GM23248 (cell line): ENCODE measurements at regions not wholly inside any gene's neighbourhood (a gene's known extent, or its start where the extent isn't known, plus 50 kb on each side); places are given as distances from the start of the nearest gene placed in this dataset.
"Not testable (repeated sequence)": the region's sequence is repeated elsewhere in the genome, so short reads cannot be mapped to it uniquely, and the experiment has no call there.

Experiments
- DNase-seq: peaks from one replicate; pipeline ENCODE4 v3.0.0-alpha.2; 2015
- H2AFZ ChIP-seq: fragments of 200-600 bp; sonication (generic); 2 replicates; pipeline ENCODE4 v1.6.1; 2016; ENCODE audit warnings: antibody characterized with exemption
- H3F3A ChIP-seq: fragments of 200-600 bp; sonication (generic); 2 replicates; pipeline ENCODE4 v1.6.1; 2016; ENCODE audit warnings: mild to moderate bottlenecking, antibody characterized with exemption, mixed run types; ENCODE audit not compliant: insufficient read depth
- H3K27ac ChIP-seq: fragments of 200-600 bp; sonication (generic); 2 replicates; pipeline ENCODE4 v1.5.1; 2016; ENCODE audit warnings: mild to moderate bottlenecking
- H3K27me3 ChIP-seq: fragments of 200-600 bp; sonication (generic); replicated peaks from 2 replicates; pipeline ENCODE4 v1.6.1; 2016; ENCODE audit warnings: mild to moderate bottlenecking; ENCODE audit not compliant: insufficient read depth
- H3K36me3 ChIP-seq: fragments of 200-600 bp; sonication (generic); 2 replicates; pipeline ENCODE4 v1.6.1; 2016; ENCODE audit warnings: low read depth, mild to moderate bottlenecking
- H3K4me1 ChIP-seq: fragments of 200-600 bp; sonication (generic); 2 replicates; pipeline ENCODE4 v1.6.1; 2016; ENCODE audit warnings: mild to moderate bottlenecking; ENCODE audit not compliant: insufficient read depth
- H3K4me2 ChIP-seq: fragments of 200-600 bp; sonication (generic); one replicate; pipeline ENCODE4 v1.6.1; 2016; ENCODE audit warnings: mild to moderate bottlenecking; ENCODE audit not compliant: unreplicated experiment
- H3K4me3 ChIP-seq: fragments of 200-600 bp; sonication (generic); 2 replicates; pipeline ENCODE4 v1.5.1; 2016; ENCODE audit warnings: mild to moderate bottlenecking
- H3K79me2 ChIP-seq: fragments of 200-600 bp; sonication (generic); 2 replicates; pipeline ENCODE4 v1.6.1; 2016; ENCODE audit warnings: mild to moderate bottlenecking; ENCODE audit not compliant: insufficient read depth
- H3K9ac ChIP-seq: fragments of 200-600 bp; sonication (generic); 2 replicates; pipeline ENCODE4 v1.6.1; 2016; ENCODE audit warnings: mild to moderate bottlenecking
- H3K9me2 ChIP-seq: fragments of 200-600 bp; sonication (generic); 2 replicates; pipeline ENCODE4 v1.6.1; 2016; ENCODE audit warnings: mixed run types, mild to moderate bottlenecking, moderate library complexity; ENCODE audit not compliant: insufficient read depth
- H3K9me3 ChIP-seq: fragments of 200-600 bp; sonication (generic); one replicate; pipeline ENCODE4 v1.6.1; 2017; ENCODE audit warnings: low read depth
- H4K20me1 ChIP-seq: fragments of 200-600 bp; sonication (generic); 2 replicates; pipeline ENCODE4 v1.6.0; 2016; ENCODE audit not compliant: insufficient read depth
- EZH2 ChIP-seq: fragments of 200-600 bp; sonication (generic); IDR thresholded peaks from 2 replicates; pipeline ENCODE4 v1.6.1; 2018; ENCODE audit warnings: antibody characterized with exemption, mild to moderate bottlenecking; ENCODE audit not compliant: insufficient read depth, poor library complexity, severe bottlenecking
- EZH2phosphoT487 ChIP-seq: fragments of 200-600 bp; sonication (generic); IDR thresholded peaks from 2 replicates; pipeline ENCODE4 v1.6.1; 2018; ENCODE audit warnings: antibody characterized with exemption, moderate library complexity, mild to moderate bottlenecking, low read depth; ENCODE audit not compliant: insufficient read depth
- WGBS, 2 experiments: methylation state at CpG; one replicate each; pipeline ENCODE4 v1.1.6; 2015 to 2017; ENCODE audit warnings: low lambda C conversion rate in 2 of 2, low coverage in 1 of 2; ENCODE audit errors: missing lambda C conversion rate in 2 of 2; 5-methylcytosine and 5-hydroxymethylcytosine counted together
- in situ Hi-C: fragments of 300-500 bp; cut with MboI; formaldehyde crosslinking; loops from 2 replicates; pipeline ENCODE4 v1.15.0; 2020

DNA sequence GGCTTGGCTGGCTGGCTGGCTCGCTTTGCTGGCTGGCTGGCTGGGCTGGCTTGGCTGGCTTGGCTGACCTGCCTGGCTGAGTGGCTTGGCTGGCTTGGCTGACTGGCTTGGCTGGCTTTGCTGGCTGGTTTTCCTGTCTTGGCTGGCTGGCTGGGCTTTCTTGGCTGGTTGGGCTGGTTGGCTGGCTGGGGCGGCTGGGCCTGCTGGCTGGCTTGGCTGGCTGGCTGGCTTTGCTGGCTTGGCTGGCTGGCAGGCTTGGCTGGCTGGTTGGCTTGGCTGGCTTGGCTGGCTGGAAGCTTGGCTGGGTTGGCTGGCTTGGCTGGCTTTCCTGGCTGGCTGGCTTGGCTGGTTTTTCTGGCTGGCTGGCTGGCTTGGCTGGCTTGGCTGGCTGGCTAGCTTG is 435.6 kb downstream of the GOLGA6L6 start:
- Histone ChIP-seq H3K36me3 (no peaks in the 10 kb centered on the region), H2AFZ (no peak overlapping the region), H3K27me3 (no peaks in the 10 kb centered on the region), H3K9me3 (no peaks in the 10 kb centered on the region), H3K79me2 (no peaks in the 10 kb centered on the region), H3K4me3 (no peak overlapping the region), H4K20me1 (no peaks in the 10 kb centered on the region), H3K4me2 (no peak overlapping the region), H3K27ac (no peak overlapping the region), H3F3A (no peaks in the 10 kb centered on the region), H3K4me1 (no peaks in the 10 kb centered on the region), H3K9ac (no peak overlapping the region), H3K9me2 (no peaks in the 10 kb centered on the region)
- no peak for DNase-seq
- TF ChIP-seq EZH2 (no peak), EZH2phosphoT487 (no peak)
- in situ Hi-C loops = no loop called here
- 38 to 40% methylated on average over 1 of the region's 2 CpGs for WGBS, 2 experiments

DNA sequence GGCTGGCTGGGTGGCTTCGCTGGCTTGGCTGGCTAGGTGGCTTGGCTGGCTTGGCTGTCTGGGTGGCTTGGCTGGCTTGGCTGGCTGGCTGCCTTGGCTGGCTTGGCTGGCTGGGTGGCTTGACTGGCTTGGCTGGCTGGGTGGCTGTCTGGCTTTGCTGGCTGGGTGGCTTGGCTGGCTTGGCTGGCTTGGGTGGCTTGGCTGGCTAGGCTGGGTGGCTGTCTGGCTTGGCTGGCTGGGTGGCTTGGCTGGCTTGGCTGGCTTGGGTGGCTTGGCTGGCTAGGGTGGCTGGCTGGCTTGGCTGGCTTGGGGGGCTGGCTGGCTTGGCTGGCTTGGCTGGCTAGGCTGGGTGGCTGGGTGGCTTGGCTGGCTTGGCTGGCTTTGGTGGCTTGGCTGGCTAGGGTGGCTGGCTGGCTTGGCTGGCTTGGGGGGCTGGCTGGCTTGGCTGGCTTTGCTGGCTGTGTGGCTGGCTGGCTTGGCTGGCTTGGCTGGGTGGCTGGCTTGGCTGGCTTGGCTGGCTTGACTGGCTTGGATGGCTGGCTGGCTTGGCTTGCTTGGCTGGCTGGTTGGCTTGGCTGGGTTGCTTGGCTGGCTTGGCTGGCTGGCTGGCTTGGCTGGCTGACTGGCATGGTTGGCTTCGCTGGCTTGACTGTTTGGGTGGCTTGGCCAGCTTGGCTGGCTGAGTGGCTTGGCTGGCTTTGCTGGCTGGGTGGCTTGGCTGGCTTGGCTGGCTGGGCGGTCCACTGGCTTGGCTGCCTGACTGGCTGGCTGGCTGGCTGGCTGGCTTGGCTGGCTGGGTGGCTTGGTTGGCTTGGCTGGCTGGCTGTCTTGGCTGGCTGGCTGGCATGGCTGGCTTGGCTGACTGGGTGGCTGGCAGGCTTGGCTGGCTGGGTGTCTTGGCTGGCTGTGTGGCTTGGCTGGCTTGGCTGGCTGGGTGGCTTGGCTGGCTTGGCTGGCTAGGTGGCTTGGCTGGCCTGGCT is 436.3 kb downstream of the GOLGA6L6 start:
- H3K79me2 ChIP-seq, H4K20me1 ChIP-seq, H3K4me1 ChIP-seq, H3K9me2 ChIP-seq, H3K9ac ChIP-seq, H3K4me2 ChIP-seq, H3K27ac ChIP-seq, H3K36me3 ChIP-seq, H2AFZ ChIP-seq, H3F3A ChIP-seq, H3K9me3 ChIP-seq, H3K27me3 ChIP-seq, H3K4me3 ChIP-seq, in situ Hi-C loops, DNase-seq: not testable (repeated sequence)
- 20 to 46% methylated on average over 2 of the region's 3 CpGs for WGBS, 2 experiments

DNA sequence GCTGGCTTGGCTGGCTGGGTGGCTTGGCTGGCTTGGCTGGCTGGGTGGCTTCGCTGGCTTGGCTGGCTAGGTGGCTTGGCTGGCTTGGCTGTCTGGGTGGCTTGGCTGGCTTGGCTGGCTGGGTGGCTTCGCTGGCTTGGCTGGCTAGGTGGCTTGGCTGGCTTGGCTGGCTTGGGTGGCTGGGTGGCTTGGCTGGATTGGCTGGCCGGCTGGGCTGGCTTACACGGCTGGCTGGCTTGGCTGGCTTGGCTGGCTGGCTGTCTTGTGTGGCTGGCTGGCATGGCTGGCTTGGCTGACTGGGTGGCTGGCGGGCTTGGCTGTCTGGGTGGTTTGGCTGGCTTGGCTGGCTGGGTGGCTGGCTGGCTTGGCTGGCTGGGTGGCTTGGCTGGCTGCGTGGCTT is 437.0 kb downstream of the GOLGA6L6 start:
- H3K4me1 ChIP-seq, H3K36me3 ChIP-seq, H3F3A ChIP-seq, H3K9me2 ChIP-seq, DNase-seq, H3K9ac ChIP-seq, H2AFZ ChIP-seq, H4K20me1 ChIP-seq, H3K9me3 ChIP-seq, H3K27ac ChIP-seq, H3K4me3 ChIP-seq, H3K4me2 ChIP-seq, H3K79me2 ChIP-seq, in situ Hi-C loops, H3K27me3 ChIP-seq: not testable (repeated sequence)
- WGBS, 2 experiments = 28 to 30% methylated on average over 4 to 5 of the region's 6 CpGs

DNA sequence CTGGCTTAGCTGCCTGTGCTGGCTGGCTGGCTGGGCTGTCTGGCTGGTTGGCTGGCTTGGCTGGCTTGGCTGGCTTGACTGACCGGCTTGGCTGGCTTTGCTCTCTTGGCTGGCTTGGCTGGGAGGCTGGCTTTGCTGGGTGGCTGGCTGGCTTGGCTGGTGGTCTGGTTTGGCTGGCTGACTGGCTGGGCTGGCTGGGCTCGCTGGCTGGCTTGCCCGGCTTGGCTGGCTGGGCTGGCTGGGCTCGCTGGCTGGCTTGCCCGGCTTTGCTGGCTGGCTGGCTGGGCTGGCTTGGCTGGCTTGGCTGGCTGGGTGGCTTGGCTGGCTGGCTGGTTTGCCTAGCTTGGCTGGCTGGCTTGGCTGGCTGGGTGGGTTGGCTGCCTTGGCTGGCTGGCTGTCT is 438.7 kb downstream of the GOLGA6L6 start:
- H3K36me3 ChIP-seq, H3K9ac ChIP-seq, H2AFZ ChIP-seq, in situ Hi-C loops, H3K9me3 ChIP-seq, H3K79me2 ChIP-seq, H3K9me2 ChIP-seq, H4K20me1 ChIP-seq, H3K4me2 ChIP-seq, DNase-seq, H3K27ac ChIP-seq, H3F3A ChIP-seq, H3K4me3 ChIP-seq, H3K4me1 ChIP-seq, H3K27me3 ChIP-seq: not testable (repeated sequence)
- 49 to 53% methylated on average over 4 of the region's 5 CpGs for WGBS, 2 experiments

DNA sequence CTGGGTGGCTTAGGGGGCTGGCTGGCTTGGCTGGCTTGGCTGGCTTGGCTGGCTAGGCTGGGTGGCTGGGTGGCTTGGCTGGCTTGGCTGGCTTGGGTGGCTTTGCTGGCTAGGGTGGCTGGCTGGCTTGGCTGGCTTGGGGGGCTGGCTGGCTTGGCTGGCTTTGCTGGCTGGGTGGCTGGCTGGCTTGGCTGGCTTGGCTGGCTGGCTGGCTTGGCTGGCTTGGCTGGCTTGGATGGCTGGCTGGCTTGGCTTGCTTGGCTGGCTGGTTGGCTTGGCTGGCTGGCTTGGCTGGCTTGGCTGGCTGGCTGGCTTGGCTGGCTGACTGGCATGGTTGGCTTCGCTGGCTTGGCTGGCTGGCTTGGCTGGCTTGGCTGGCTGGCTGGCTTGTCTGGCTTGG is 439.4 kb downstream of the GOLGA6L6 start:
- H3K9ac ChIP-seq, H3K27me3 ChIP-seq, H3K36me3 ChIP-seq, H3K9me3 ChIP-seq, H3K4me2 ChIP-seq, H3K79me2 ChIP-seq, H4K20me1 ChIP-seq, H3K4me1 ChIP-seq, H2AFZ ChIP-seq, H3F3A ChIP-seq, in situ Hi-C loops, H3K9me2 ChIP-seq, H3K27ac ChIP-seq, DNase-seq, H3K4me3 ChIP-seq: not testable (repeated sequence)
- WGBS, 2 experiments = 25% methylated on average over 1 of the region's 1 CpG; no CpG with 5 or more reads in 1 of the 2 experiments

DNA sequence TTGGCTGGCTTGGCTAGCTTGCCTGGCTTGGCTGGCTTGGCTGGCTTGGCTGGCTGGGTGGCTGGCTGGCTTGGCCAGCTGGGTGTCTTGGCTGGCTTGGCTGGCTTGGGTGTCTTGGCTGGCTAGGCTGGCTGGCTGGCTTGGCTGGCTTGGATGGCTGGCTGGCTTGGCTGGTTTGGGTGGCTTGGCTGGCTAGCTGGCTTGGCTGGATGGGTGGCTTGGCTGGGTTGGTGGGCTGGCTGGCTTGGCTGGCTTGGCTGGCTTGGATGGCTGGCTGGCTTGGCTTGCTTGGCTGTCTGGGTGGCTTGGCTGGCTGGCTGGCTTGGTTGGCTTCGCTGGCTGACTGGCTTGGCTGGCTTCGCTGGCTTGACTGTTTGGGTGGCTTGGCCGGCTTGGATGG is 440.3 kb downstream of the GOLGA6L6 start:
- H3K4me1 ChIP-seq, H3K79me2 ChIP-seq, H4K20me1 ChIP-seq, H3K27me3 ChIP-seq, H2AFZ ChIP-seq, H3K9ac ChIP-seq, H3K4me3 ChIP-seq, DNase-seq, H3K27ac ChIP-seq, H3K36me3 ChIP-seq, H3K4me2 ChIP-seq, H3F3A ChIP-seq, H3K9me3 ChIP-seq, in situ Hi-C loops, H3K9me2 ChIP-seq: not testable (repeated sequence)
- no CpG with 5 or more reads among the region's 3 CpGs for WGBS, 2 experiments

DNA sequence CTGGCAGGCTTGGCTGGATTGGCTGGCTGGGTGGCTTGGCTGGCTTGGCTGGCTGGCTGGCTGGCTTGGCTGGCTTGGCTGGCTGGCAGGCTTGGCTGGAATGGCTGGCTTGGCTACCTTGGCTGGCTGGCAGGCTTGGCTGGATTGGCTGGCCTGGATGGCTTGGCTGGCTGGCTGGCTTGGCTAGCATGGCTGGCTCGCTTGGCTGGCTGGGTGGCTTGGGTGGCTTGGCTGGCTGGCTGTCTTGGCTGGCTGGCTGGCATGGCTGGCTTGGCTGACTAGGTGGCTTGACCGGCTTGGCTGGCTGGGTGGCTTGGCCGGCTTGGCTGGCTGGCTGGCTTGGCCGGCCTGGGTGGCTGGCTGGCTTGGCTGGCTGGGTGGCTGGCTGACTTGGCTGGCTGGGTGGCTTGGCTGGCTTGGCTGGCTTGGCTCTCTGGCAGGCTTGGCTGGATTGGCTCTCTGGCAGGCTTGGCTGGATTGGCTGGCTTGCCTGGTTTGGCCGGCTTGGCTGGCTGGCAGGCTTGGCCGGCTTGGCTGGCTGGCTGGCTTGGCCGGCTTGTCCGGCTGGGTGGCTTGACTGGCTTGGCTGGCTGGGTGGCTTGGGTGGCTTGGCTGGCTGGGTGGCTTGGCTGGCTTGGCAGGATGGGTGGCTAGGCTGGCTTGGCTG is 440.9 kb downstream of the GOLGA6L6 start:
- H3K9me3 ChIP-seq, H3K4me1 ChIP-seq, DNase-seq, H3K4me3 ChIP-seq, H3K79me2 ChIP-seq, H3F3A ChIP-seq, H4K20me1 ChIP-seq, H3K36me3 ChIP-seq, H3K9me2 ChIP-seq, H3K27ac ChIP-seq, H3K27me3 ChIP-seq, H3K4me2 ChIP-seq, H2AFZ ChIP-seq, in situ Hi-C loops, H3K9ac ChIP-seq: not testable (repeated sequence)
- no CpG with 5 or more reads among the region's 8 CpGs for WGBS, 2 experiments
